GM21619 (cell line): ENCODE measurements at regions not wholly inside any gene's neighbourhood (a gene's known extent, or its start where the extent isn't known, plus 50 kb on each side); places are given as distances from the start of the nearest gene placed in this dataset.

Source experiments
- ATAC-seq: cut with Tn5 transposase; IDR thresholded peaks from one replicate; pipeline ENCODE4 v1.9.1; 2021; ENCODE audit not compliant: unreplicated experiment

GRCh38 chr12:4056910-4057845, 184.0 kb upstream of the PARP11 start:
- no peak for ATAC-seq

GRCh38 chr12:4054630-4055029, 181.4 kb upstream of the PARP11 start:
- no peak for ATAC-seq

GRCh38 chr12:4052691-4053090, 179.5 kb upstream of the PARP11 start:
- no peak for ATAC-seq

GRCh38 chr12:4051596-4051995, 178.4 kb upstream of the PARP11 start:
- ATAC-seq, result no peak

- no peak for ATAC-seq
These were observed 177.1 kb upstream of the PARP11 start for GRCh38 chr12:4050340-4050739.

GRCh38 chr12:4049298-4050080, 176.3 kb upstream of the PARP11 start:
- ATAC-seq, result no peak

- ATAC-seq, result no peak
These were observed 174.2 kb upstream of the PARP11 start for GRCh38 chr12:4047421-4047820.

- no peak for ATAC-seq
These were observed 173.3 kb upstream of the PARP11 start for GRCh38 chr12:4046495-4046840.

GRCh38 chr12:4045786-4046494, 172.7 kb upstream of the PARP11 start:
- no peak for ATAC-seq

- no peak for ATAC-seq
These were observed 171.8 kb upstream of the PARP11 start for GRCh38 chr12:4044736-4045730.

- no peak for ATAC-seq
These were observed 170.9 kb upstream of the PARP11 start for GRCh38 chr12:4044101-4044500.

GRCh38 chr12:4041187-4041885, 168.1 kb upstream of the PARP11 start:
- no peak for ATAC-seq

GRCh38 chr12:4039931-4040330, 166.7 kb upstream of the PARP11 start:
- no peak for ATAC-seq

- no peak for ATAC-seq
These were observed 164.6 kb upstream of the PARP11 start for GRCh38 chr12:4037747-4038312.

- no peak for ATAC-seq
These were observed 163.6 kb upstream of the PARP11 start for GRCh38 chr12:4036671-4037271.

- no peak for ATAC-seq
These were observed 161.7 kb upstream of the PARP11 start for GRCh38 chr12:4034921-4035320.

- ATAC-seq, result no peak
These were observed 159.9 kb upstream of the PARP11 start for GRCh38 chr12:4032924-4033615.

- no peak for ATAC-seq
These were observed 158.6 kb upstream of the PARP11 start for GRCh38 chr12:4031703-4032291.
